ENCODE measurements at regions not wholly inside any gene's neighbourhood (a gene's known extent, or its start where the extent isn't known, plus 50 kb on each side); places are given as distances from the start of the nearest gene placed in this dataset.
A peak's percentile ranks its signal among the peaks of the same experiment; 100 is the strongest.

GRCh38 chr2:12369566-12369965 lies 347.2 kb upstream of the TRIB2 start:
- H3K27ac Mint-ChIP-seq = no peak overlapping the region

GRCh38 chr2:12376025-12376424 lies 340.7 kb upstream of the TRIB2 start:
- no peaks in the 10 kb centered on the region for H3K36me3 Mint-ChIP-seq
- H3K27me3 Mint-ChIP-seq = peaks cover 0 to 2% of the 10 kb centered on the region in 2 donors
- no peak overlapping the region for H3K27ac Mint-ChIP-seq
- H3K9me3 Mint-ChIP-seq = no peaks in the 10 kb centered on the region
- DNase-seq (ENCODE audit: low spot score) (no peak), ATAC-seq (no peak)
- H3K4me3 Mint-ChIP-seq = peak overlapping the region; percentile 23
- peaks cover 9 to 11% of the 10 kb centered on the region in 2 donors for H3K4me1 Mint-ChIP-seq (ENCODE audit: low read depth in 2 of 2)

More at GRCh38 chr2:12369566-12369965, 347.2 kb upstream of the TRIB2 start:
- Mint-ChIP-seq H3K9me3 (no peaks in the 10 kb centered on the region), H3K4me3 (no peak overlapping the region), H3K36me3 (peaks cover 10% of the 10 kb centered on the region), H3K27me3 (peaks cover 0 to 5% of the 10 kb centered on the region in 2 donors), H3K4me1 (ENCODE audit: low read depth in 2 of 2) (no peaks in the 10 kb centered on the region)
- DNase-seq (ENCODE audit: low spot score) = no peak
- ATAC-seq = no peak

- Mint-ChIP-seq H3K9me3 (no peaks in the 10 kb centered on the region), H3K27me3 (peaks cover 0 to 5% of the 10 kb centered on the region in 2 donors), H3K27ac (no peak overlapping the region), H3K4me3 (no peak overlapping the region), H3K4me1 (ENCODE audit: low read depth in 2 of 2) (peaks cover 9 to 11% of the 10 kb centered on the region in 2 donors), H3K36me3 (no peaks in the 10 kb centered on the region)
- ATAC-seq (no peak), DNase-seq (ENCODE audit: low spot score) (no peak)
Measured at GRCh38 chr2:12379143-12379542, 337.6 kb upstream of the TRIB2 start.

GRCh38 chr2:12381543-12382325 lies 335.0 kb upstream of the TRIB2 start:
- Mint-ChIP-seq H3K27me3 (peaks cover 0 to 5% of the 10 kb centered on the region in 2 donors), H3K9me3 (no peaks in the 10 kb centered on the region), H3K4me3 (no peak overlapping the region), H3K4me1 (ENCODE audit: low read depth in 2 of 2) (peaks cover 0 to 4% of the 10 kb centered on the region in 2 donors), H3K27ac (no peak overlapping the region), H3K36me3 (no peaks in the 10 kb centered on the region)
- DNase-seq (ENCODE audit: low spot score) = no peak
- ATAC-seq = no peak

- no peaks in the 10 kb centered on the region for H3K36me3 Mint-ChIP-seq
- H3K27me3 Mint-ChIP-seq = peaks cover 0 to 5% of the 10 kb centered on the region in 2 donors
- no peaks in the 10 kb centered on the region for H3K9me3 Mint-ChIP-seq
- no peak overlapping the region for H3K4me3 Mint-ChIP-seq
- DNase-seq (ENCODE audit: low spot score) = no peak
- ATAC-seq = no peak
- peaks cover 0 to 4% of the 10 kb centered on the region in 2 donors for H3K4me1 Mint-ChIP-seq (ENCODE audit: low read depth in 2 of 2)
- no peak overlapping the region for H3K27ac Mint-ChIP-seq
Measured at GRCh38 chr2:12382366-12382765, 334.4 kb upstream of the TRIB2 start.

- DNase-seq (ENCODE audit: low spot score) = no peak
- ATAC-seq = no peak
- H3K36me3 Mint-ChIP-seq = no peaks in the 10 kb centered on the region
- no peak overlapping the region for H3K4me3 Mint-ChIP-seq
- peaks cover 21% of the 10 kb centered on the region in 2 donors for H3K27me3 Mint-ChIP-seq
- H3K27ac Mint-ChIP-seq = no peak overlapping the region
- no peaks in the 10 kb centered on the region for H3K9me3 Mint-ChIP-seq
- H3K4me1 Mint-ChIP-seq (ENCODE audit: low read depth in 2 of 2) = no peaks in the 10 kb centered on the region
Measured at GRCh38 chr2:12389344-12390045, 327.2 kb upstream of the TRIB2 start.

GRCh38 chr2:12391116-12391515 lies 325.6 kb upstream of the TRIB2 start:
- Mint-ChIP-seq H3K27ac (no peak overlapping the region), H3K9me3 (no peaks in the 10 kb centered on the region), H3K4me3 (no peak overlapping the region), H3K4me1 (ENCODE audit: low read depth in 2 of 2) (peaks cover 0 to 3% of the 10 kb centered on the region in 2 donors), H3K27me3 (peaks cover 21 to 31% of the 10 kb centered on the region in 2 donors), H3K36me3 (no peaks in the 10 kb centered on the region)
- DNase-seq (ENCODE audit: low spot score) (no peak), ATAC-seq (no peak)

GRCh38 chr2:12396699-12397098 lies 320.0 kb upstream of the TRIB2 start:
- Mint-ChIP-seq H3K4me1 (ENCODE audit: low read depth in 2 of 2) (peaks cover 0 to 3% of the 10 kb centered on the region in 2 donors), H3K27ac (no peak overlapping the region), H3K27me3 (peaks cover 15 to 31% of the 10 kb centered on the region in 2 donors), H3K4me3 (no peak overlapping the region), H3K36me3 (peaks cover under 1% of the 10 kb centered on the region), H3K9me3 (no peaks in the 10 kb centered on the region)
- DNase-seq (ENCODE audit: low spot score) (no peak), ATAC-seq (no peak)

- no peak for ATAC-seq
- no peak overlapping the region for H3K27ac Mint-ChIP-seq
Measured at GRCh38 chr2:12397854-12398253, 318.9 kb upstream of the TRIB2 start.

GRCh38 chr2:12399240-12399639 lies 317.5 kb upstream of the TRIB2 start:
- Mint-ChIP-seq H3K27ac (no peak overlapping the region), H3K4me3 (no peak overlapping the region), H3K9me3 (no peaks in the 10 kb centered on the region), H3K27me3 (peaks cover 15 to 26% of the 10 kb centered on the region in 2 donors), H3K36me3 (peaks cover 6% of the 10 kb centered on the region), H3K4me1 (ENCODE audit: low read depth in 2 of 2) (peaks cover 0 to 3% of the 10 kb centered on the region in 2 donors)
- DNase-seq (ENCODE audit: low spot score) (no peak), ATAC-seq (no peak)

More at GRCh38 chr2:12397854-12398253, 318.9 kb upstream of the TRIB2 start:
- Mint-ChIP-seq H3K4me3 (no peak overlapping the region), H3K27me3 (peaks cover 15 to 29% of the 10 kb centered on the region in 2 donors), H3K4me1 (ENCODE audit: low read depth in 2 of 2) (peaks cover 0 to 3% of the 10 kb centered on the region in 2 donors), H3K36me3 (peaks cover 6% of the 10 kb centered on the region), H3K9me3 (no peaks in the 10 kb centered on the region)
- no peak for DNase-seq (ENCODE audit: low spot score)

GRCh38 chr2:12400543-12400942 lies 316.2 kb upstream of the TRIB2 start:
- DNase-seq (ENCODE audit: low spot score) (no peak), ATAC-seq (no peak)
- peaks cover 15 to 24% of the 10 kb centered on the region in 2 donors for H3K27me3 Mint-ChIP-seq
- no peak overlapping the region for H3K4me3 Mint-ChIP-seq
- H3K27ac Mint-ChIP-seq = no peak overlapping the region
- H3K4me1 Mint-ChIP-seq (ENCODE audit: low read depth in 2 of 2) = peaks cover 0 to 5% of the 10 kb centered on the region in 2 donors
- peaks cover 6% of the 10 kb centered on the region for H3K36me3 Mint-ChIP-seq
- no peaks in the 10 kb centered on the region for H3K9me3 Mint-ChIP-seq

GRCh38 chr2:12402440-12403139 lies 314.1 kb upstream of the TRIB2 start:
- peaks cover 0 to 5% of the 10 kb centered on the region in 2 donors for H3K4me1 Mint-ChIP-seq (ENCODE audit: low read depth in 2 of 2)
- DNase-seq (ENCODE audit: low spot score) (no peak), ATAC-seq (no peak)
- peaks cover 14 to 17% of the 10 kb centered on the region in 2 donors for H3K27me3 Mint-ChIP-seq
- no peaks in the 10 kb centered on the region for H3K9me3 Mint-ChIP-seq
- peaks cover 6% of the 10 kb centered on the region for H3K36me3 Mint-ChIP-seq
- no peak overlapping the region for H3K27ac Mint-ChIP-seq
- no peak overlapping the region for H3K4me3 Mint-ChIP-seq

- Mint-ChIP-seq H3K27me3 (peaks cover 14 to 19% of the 10 kb centered on the region in 2 donors), H3K4me1 (ENCODE audit: low read depth in 2 of 2) (peaks cover 0 to 5% of the 10 kb centered on the region in 2 donors), H3K36me3 (peaks cover 6% of the 10 kb centered on the region), H3K9me3 (no peaks in the 10 kb centered on the region), H3K4me3 (no peak overlapping the region), H3K27ac (no peak overlapping the region)
- DNase-seq (ENCODE audit: low spot score) = no peak
- ATAC-seq = no peak
Measured at GRCh38 chr2:12404497-12404896, 312.2 kb upstream of the TRIB2 start.

Measured in natural killer cell treated with Interleukin-12 subunit alpha and Interleukin-12 subunit beta and Interleukin-15 and Interleukin-18, amount 100 ng/mL, for 72 hours (primary cell).